ENCODE measurements at regions not wholly inside any gene's neighbourhood (a gene's known extent, or its start where the extent isn't known, plus 50 kb on each side); places are given as distances from the start of the nearest gene placed in this dataset.

DNA sequence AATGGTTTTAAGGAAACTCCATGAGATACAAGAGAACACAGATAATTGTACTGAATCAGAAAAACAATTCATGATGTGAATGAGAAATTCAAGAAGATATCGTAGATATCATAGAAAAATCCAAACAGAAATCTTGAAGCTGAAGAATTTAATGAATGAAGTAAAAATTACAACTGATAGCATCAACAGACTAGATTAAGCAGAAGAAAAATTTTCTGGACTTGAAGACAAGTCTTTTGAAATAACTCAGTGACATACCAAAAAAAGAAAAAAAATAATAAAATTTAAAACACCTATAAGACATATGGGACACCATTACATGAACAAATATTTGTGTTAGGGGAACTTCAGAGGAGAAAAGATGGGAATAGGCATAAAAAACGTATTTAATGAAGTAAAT lies 122.8 kb upstream of the SYT10 start:
- TF ChIP-seq, protein P1, sequence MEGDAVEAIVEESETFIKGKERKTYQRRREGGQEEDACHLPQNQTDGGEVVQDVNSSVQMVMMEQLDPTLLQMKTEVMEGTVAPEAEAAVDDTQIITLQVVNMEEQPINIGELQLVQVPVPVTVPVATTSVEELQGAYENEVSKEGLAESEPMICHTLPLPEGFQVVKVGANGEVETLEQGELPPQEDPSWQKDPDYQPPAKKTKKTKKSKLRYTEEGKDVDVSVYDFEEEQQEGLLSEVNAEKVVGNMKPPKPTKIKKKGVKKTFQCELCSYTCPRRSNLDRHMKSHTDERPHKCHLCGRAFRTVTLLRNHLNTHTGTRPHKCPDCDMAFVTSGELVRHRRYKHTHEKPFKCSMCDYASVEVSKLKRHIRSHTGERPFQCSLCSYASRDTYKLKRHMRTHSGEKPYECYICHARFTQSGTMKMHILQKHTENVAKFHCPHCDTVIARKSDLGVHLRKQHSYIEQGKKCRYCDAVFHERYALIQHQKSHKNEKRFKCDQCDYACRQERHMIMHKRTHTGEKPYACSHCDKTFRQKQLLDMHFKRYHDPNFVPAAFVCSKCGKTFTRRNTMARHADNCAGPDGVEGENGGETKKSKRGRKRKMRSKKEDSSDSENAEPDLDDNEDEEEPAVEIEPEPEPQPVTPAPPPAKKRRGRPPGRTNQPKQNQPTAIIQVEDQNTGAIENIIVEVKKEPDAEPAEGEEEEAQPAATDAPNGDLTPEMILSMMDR (conservative IDR thresholded peaks at IDR 0.05; ENCODE audit: control insufficient read depth, insufficient read depth, low read depth, low read length): no peak
- no peak overlapping the region for H3K4me3 ChIP-seq (ENCODE audit: control insufficient read depth, low read depth, low read length)
- no peak for DNase-seq (ENCODE audit: low read depth)

DNA sequence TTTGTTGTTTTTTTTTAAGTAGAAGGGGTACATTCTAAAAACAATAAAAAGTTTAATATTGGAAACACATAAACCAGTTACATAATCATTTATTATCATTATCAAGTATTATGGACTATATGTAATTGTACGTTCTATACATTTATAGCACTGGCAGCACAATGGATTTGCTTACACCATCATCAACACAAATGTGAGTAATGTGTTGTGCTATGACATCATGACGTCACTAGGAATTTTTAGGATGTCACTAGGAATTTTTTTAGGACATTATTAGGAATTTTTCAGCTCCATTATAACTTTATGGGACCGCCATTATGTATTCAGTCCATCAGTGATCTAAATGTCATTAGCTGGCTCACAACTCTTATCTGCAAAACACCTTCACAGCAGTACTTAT lies 126.8 kb upstream of the SYT10 start:
- H3K4me3 ChIP-seq (ENCODE audit: control insufficient read depth, low read depth, low read length): no peak overlapping the region
- TF ChIP-seq, protein P1 (conservative IDR thresholded peaks at IDR 0.05; ENCODE audit: control insufficient read depth, insufficient read depth, low read depth, low read length): no peak
- no peak for DNase-seq (ENCODE audit: low read depth)

DNA sequence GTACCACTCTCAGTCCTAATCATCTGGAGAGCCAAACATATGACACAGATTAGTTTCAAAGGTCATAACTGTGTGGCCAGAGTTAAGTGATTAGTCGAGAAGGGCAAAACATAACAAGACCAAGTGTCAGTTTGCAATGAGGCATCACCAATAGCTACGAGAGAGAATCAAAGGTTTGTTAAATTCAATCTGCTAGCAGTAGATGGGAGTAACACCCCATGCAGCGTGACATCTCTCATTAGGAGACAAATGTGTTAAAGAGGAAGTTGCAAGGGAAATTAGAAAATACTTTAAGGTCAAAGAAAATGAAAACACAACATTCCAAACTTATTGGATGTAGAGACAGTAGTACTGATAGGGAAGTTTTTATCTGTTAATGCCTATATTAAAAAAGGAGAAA lies 135.7 kb upstream of the SYT10 start:
- no peak for DNase-seq (ENCODE audit: low read depth)
- H3K4me3 ChIP-seq (ENCODE audit: control insufficient read depth, low read depth, low read length): no peak overlapping the region
- TF ChIP-seq, protein P1 (conservative IDR thresholded peaks at IDR 0.05; ENCODE audit: control insufficient read depth, insufficient read depth, low read depth, low read length): no peak

DNA sequence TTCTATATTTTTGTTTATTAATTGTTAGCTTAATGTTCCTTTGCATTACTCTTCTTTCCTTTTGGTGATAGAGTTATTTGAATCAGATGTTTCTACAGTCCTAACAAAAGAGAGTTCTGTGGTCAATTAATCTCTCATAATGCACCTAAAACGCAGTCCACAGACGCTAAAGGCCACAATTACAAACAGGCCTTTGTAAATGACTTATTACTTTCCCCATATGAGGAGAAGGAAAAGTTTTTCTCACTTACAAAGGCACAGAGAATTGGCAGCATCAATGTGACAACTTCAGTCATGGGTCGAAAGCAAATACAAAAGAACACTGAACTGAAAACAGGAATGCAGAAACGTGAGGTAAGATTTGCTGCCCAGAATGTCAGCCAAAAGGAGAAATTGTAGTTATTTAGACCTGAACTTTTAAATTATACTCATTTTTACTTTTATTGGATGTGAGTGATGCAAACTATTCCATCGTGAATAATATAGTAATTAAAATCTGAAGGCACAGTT lies 142.0 kb upstream of the SYT10 start:
- no peak for DNase-seq (ENCODE audit: low read depth)
- no peak overlapping the region for H3K4me3 ChIP-seq (ENCODE audit: control insufficient read depth, low read depth, low read length)
- TF ChIP-seq, protein P1 (conservative IDR thresholded peaks at IDR 0.05; ENCODE audit: control insufficient read depth, insufficient read depth, low read depth, low read length): no peak

DNA sequence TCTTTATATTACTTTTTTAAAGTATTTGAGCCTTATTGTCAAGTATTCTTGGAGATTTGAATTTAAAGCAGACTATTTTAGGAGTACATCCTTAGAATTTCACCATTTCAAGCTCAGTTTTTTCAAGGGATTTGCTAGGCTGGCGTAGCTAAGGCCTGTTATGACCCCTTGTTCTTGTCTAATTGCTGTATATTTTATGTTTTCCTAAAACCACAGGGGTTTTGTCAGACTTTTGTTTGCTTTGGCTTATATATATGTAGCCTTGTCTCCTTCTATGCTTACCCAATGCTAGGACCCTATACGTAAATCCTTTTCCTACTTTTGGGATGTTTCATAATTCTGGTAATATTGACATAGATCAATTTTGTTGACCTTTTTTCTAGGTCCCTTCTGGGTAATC lies 147.0 kb upstream of the SYT10 start:
- no peak overlapping the region for H3K4me3 ChIP-seq (ENCODE audit: control insufficient read depth, low read depth, low read length)
- TF ChIP-seq, protein P1 (conservative IDR thresholded peaks at IDR 0.05; ENCODE audit: control insufficient read depth, insufficient read depth, low read depth, low read length): no peak
- no peak for DNase-seq (ENCODE audit: low read depth)

DNA sequence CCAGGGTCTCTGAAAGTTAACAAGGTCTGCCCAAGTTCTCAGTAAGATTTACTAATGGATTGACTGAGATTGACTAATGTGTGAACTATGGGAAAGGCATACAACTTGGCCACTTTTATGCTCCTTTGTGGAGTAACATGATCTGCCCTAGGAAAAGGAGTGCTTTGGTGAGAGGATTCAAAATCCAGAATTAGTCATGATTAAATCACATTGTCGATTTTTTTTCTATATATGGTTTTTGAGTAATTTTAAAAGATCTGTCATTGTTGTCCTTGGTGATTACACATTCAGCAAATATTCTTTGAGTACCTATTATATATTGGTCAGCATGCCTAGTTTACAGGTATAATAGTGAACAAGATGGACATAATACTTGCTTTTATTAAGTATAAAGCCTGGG lies 147.7 kb upstream of the SYT10 start:
- DNase-seq (ENCODE audit: low read depth): peak; percentile 59
- H3K4me3 ChIP-seq (ENCODE audit: control insufficient read depth, low read depth, low read length): no peak overlapping the region
- TF ChIP-seq, protein P1 (conservative IDR thresholded peaks at IDR 0.05; ENCODE audit: control insufficient read depth, insufficient read depth, low read depth, low read length): no peak

Data from fibroblast of mammary gland (primary cell).